Prostate gland (tissue), 2 donors: ENCODE measurements at regions not wholly inside any gene's neighbourhood (a gene's known extent, or its start where the extent isn't known, plus 50 kb on each side); places are given as distances from the start of the nearest gene placed in this dataset.
A peak's percentile ranks its signal among the peaks of the same experiment; 100 is the strongest.

Source experiments
- DNase-seq: peaks from one replicate; pipeline ENCODE4 v3.0.0-alpha.2; 2019; ENCODE audit warnings: low spot score
- H3K27ac ChIP-seq, 2 donors: fragments of 200-600 bp; sonication (generic); 2 replicates each; pipeline ENCODE4 v1.5.1; 2017 to 2019
- H3K27me3 ChIP-seq: fragments of 200-600 bp; sonication (generic); replicated peaks from 2 replicates; pipeline ENCODE4 v1.5.1; 2019; ENCODE audit not compliant: insufficient read depth
- H3K36me3 ChIP-seq, 2 donors: fragments of 200-600 bp; sonication (generic); 1 replicate in 1 of 2; 2 replicates in 1 of 2; pipeline versions ENCODE4 v1.5.1 to v1.8.1; 2017 to 2019
- H3K4me1 ChIP-seq: fragments of 200-600 bp; sonication (generic); replicated peaks from 2 replicates; pipeline ENCODE4 v1.5.1; 2019
- H3K4me3 ChIP-seq, 2 donors: fragments of 200-600 bp; sonication (generic); 2 replicates each; pipeline ENCODE4 v1.5.1; 2017 to 2019
- H3K9me3 ChIP-seq: fragments of 200-600 bp; sonication (generic); 2 replicates; pipeline ENCODE4 v1.5.1; 2017
- CTCF ChIP-seq, 4 experiments: fragments of 200-600 bp in 2 of 4; fragments of 450-650 bp in 2 of 4; sonication (generic) in 2 of 4; IDR thresholded peaks; 1 replicate in 3 of 4; 2 replicates in 1 of 4; pipeline ENCODE4 v1.5.1; 2016 to 2019; ENCODE audit warnings: antibody characterized with exemption in 4 of 4, mild to moderate bottlenecking in 2 of 4, moderate library complexity in 2 of 4
- POLR2A ChIP-seq: fragments of 450-650 bp; IDR thresholded peaks from one replicate; pipeline ENCODE4 v1.6.1; 2016; ENCODE audit warnings: antibody characterized with exemption, mild to moderate bottlenecking
- POLR2AphosphoS5 ChIP-seq: sonication (generic); formaldehyde crosslinking; IDR thresholded peaks from one replicate; pipeline ENCODE4 v1.6.1; 2017; ENCODE audit warnings: antibody characterized with exemption
- WGBS: methylation state at CpG from one replicate; pipeline ENCODE4 v1.1.5; 2018; 5-methylcytosine and 5-hydroxymethylcytosine counted together
- intact Hi-C: fragments of 100-400 bp; cut with DNase I; formaldehyde crosslinking; loops from one replicate; pipeline ENCODE4 v1.14.2; 2022

GRCh38 chr13:85521657-85522056, 277.6 kb downstream of the SLITRK6 start:
- Histone ChIP-seq H3K4me1 (no peaks in the 10 kb centered on the region), H3K9me3 (no peaks in the 10 kb centered on the region), H3K4me3 (no peak overlapping the region), H3K27ac (no peak overlapping the region), H3K27me3 (no peaks in the 10 kb centered on the region), H3K36me3 (no peaks in the 10 kb centered on the region)
- no peak for DNase-seq
- intact Hi-C loops = loop anchor here (10.0 kb wide), 1 partner anchor 273 kb away; the partner anchor contains the start of gene SLITRK6
- TF ChIP-seq POLR2AphosphoS5 (peak; percentile 26), CTCF (IDR thresholded peaks at IDR 0.05) (no peak)
- 29% methylated on average over 2 of the region's 2 CpGs for WGBS

GRCh38 chr13:85520445-85520844, 278.8 kb downstream of the SLITRK6 start:
- Histone ChIP-seq H3K36me3 (no peaks in the 10 kb centered on the region), H3K4me1 (no peaks in the 10 kb centered on the region), H3K27me3 (no peaks in the 10 kb centered on the region), H3K27ac (no peak overlapping the region), H3K4me3 (no peak overlapping the region), H3K9me3 (no peaks in the 10 kb centered on the region)
- no peak for DNase-seq
- TF ChIP-seq CTCF (IDR thresholded peaks at IDR 0.05) = no peak
- peak; percentile 52 for TF ChIP-seq POLR2AphosphoS5
- intact Hi-C loops = loop anchor here (10.0 kb wide), 1 partner anchor 274 kb away; the partner anchor contains the start of gene SLITRK6

GRCh38 chr13:85519363-85519762, 279.9 kb downstream of the SLITRK6 start:
- no peak for DNase-seq
- H3K27ac ChIP-seq = no peak overlapping the region
- H3K9me3 ChIP-seq = no peaks in the 10 kb centered on the region
- TF ChIP-seq CTCF (IDR thresholded peaks at IDR 0.05) (no peak), POLR2A (no peak), POLR2AphosphoS5 (no peak)
- 89% methylated on average over 1 of the region's 1 CpG for WGBS
- no peaks in the 10 kb centered on the region for H3K4me1 ChIP-seq
- intact Hi-C loops = no loop called here
- no peaks in the 10 kb centered on the region for H3K27me3 ChIP-seq
- H3K4me3 ChIP-seq = no peak overlapping the region
- no peaks in the 10 kb centered on the region for H3K36me3 ChIP-seq

- no peaks in the 10 kb centered on the region for H3K36me3 ChIP-seq
- no peak overlapping the region for H3K4me3 ChIP-seq
- H3K4me1 ChIP-seq = no peaks in the 10 kb centered on the region
- no peaks in the 10 kb centered on the region for H3K27me3 ChIP-seq
- TF ChIP-seq CTCF (IDR thresholded peaks at IDR 0.05) = no peak
- TF ChIP-seq POLR2AphosphoS5 = no peak
- TF ChIP-seq POLR2A = no peak
- intact Hi-C loops = no loop called here
- WGBS = 26% methylated on average over 7 of the region's 7 CpGs
- H3K9me3 ChIP-seq = no peaks in the 10 kb centered on the region
- H3K27ac ChIP-seq = no peak overlapping the region
- DNase-seq = no peak
Observed at GRCh38 chr13:85512421-85512820, 286.8 kb downstream of the SLITRK6 start.

- H3K36me3 ChIP-seq = no peaks in the 10 kb centered on the region
- no peaks in the 10 kb centered on the region for H3K9me3 ChIP-seq
- H3K4me1 ChIP-seq = no peaks in the 10 kb centered on the region
- WGBS = 40% methylated on average over 4 of the region's 4 CpGs
- H3K4me3 ChIP-seq = no peak overlapping the region
- peak; percentile 55 for TF ChIP-seq POLR2AphosphoS5
- TF ChIP-seq POLR2A = no peak
- no peak for TF ChIP-seq CTCF (IDR thresholded peaks at IDR 0.05)
- H3K27me3 ChIP-seq = no peaks in the 10 kb centered on the region
- H3K27ac ChIP-seq = peak overlapping the region; percentile 45 to 68
- DNase-seq = peak; percentile 54
- intact Hi-C loops = no loop called here
Observed at GRCh38 chr13:85509512-85509911, 289.7 kb downstream of the SLITRK6 start.
